GM12874 (cell line): ENCODE measurements at regions not wholly inside any gene's neighbourhood (a gene's known extent, or its start where the extent isn't known, plus 50 kb on each side); places are given as distances from the start of the nearest gene placed in this dataset.

Experiments used
- CTCF ChIP-seq: IDR thresholded peaks from 2 replicates; pipeline ENCODE4 v1.5.1; 2011; ENCODE audit warnings: low read depth, mild to moderate bottlenecking, control low read depth, low read length, moderate library complexity; ENCODE audit not compliant: insufficient read depth

DNA sequence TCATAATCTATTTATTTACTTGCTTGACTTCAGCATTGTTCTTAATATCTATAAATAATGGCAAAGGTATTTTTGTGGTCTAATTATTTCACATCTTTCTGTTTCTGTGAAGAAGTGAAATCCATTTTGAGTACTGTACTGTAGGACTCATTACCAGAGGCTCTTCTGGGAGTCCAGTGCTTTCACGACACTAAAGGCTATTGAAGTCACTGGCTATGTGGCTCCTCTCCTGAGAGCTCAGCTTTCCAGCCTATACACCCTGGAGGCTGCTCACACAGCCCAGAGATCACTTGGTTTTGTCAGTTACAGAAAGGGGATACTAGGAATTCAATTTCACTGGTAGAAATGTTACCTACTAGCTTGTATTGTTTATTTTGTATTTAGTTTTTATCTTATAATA is 547.3 kb downstream of the TAF11L14 start:
- no peak for TF ChIP-seq CTCF

DNA sequence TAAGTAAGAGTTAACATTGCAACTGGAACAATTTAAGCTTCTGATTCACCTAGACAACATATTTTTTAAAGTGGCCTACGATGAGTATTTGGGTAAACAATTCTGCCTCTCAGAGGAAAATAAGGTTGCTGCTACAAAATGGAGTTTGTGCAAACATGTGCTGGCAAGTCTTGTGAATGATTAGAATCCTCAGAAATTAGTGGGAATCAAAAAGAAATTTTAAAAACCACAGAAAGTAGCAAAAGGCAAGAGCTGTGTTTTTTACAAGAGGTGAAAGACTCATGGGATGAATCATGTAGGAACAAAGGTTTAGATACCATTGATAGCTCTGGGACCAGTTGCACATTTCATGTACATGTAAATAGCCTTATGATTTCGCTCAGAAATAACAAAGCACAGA is 561.6 kb downstream of the TAF11L14 start:
- no peak for TF ChIP-seq CTCF

DNA sequence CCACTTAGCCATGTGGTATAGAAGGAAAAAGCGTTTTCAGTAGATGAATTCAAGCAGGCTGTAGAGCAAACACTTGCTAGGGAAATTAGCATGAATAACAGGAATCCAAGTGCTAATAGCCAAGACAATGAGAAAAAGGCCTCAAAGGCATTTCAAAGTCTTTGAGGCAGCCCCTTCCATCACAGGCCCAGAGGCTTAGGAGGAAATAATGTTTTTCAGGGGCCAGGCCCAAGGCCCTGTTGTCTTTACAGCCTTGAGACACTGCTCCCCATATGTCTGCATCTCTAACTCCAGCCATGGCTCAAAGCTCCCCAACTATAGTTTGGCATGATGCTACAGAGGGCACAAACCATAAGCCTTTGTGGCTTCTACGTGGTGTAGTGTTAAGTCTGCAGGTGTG is 563.5 kb downstream of the TAF11L14 start:
- no peak for TF ChIP-seq CTCF

GRCh38 chr5:18202164-18202563 is 567.9 kb downstream of the TAF11L14 start:
- TF ChIP-seq CTCF: no peak

GRCh38 chr5:18203296-18203695 is 569.0 kb downstream of the TAF11L14 start:
- TF ChIP-seq CTCF: no peak

GRCh38 chr5:18213666-18214065 is 579.4 kb downstream of the TAF11L14 start:
- no peak for TF ChIP-seq CTCF

DNA sequence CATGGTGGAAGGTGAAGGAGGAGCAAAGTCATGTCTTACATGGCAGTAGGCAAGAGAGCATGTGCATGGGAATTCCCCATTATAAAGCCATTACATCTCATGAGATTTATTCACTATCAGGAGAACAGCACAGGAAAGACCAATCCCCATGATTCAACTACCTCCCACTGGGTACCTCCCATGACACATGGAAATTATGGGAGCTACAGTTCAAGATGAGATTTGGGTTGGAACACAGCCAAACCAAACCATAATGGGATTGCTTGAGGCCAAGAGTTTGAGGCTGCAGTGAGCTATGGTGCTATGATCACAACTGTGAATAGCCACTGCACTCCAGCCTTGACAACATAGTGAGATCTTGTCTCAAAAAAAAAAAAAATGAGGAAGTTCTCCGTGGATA is 581.8 kb downstream of the TAF11L14 start:
- TF ChIP-seq CTCF: no peak

DNA sequence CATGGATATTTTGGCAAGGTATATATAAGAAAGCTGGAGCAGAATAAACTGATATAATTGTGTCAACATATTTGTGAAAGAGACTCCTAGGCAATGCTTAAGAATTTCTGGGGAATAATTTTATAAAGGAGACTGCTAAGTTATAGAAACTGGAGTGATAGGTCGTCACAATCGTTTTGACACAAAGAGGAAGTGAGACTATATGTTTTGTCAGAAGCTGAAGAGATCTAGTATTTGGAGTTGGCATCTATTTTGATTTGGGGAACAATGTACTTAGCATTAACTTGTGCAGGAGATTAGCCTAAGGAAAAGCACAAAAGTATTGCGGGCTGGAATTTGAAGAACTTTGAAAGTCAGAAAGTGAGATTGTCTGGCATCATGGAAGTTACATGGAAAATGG is 582.5 kb downstream of the TAF11L14 start:
- no peak for TF ChIP-seq CTCF
